ENCODE measurements at regions not wholly inside any gene's neighbourhood (a gene's known extent, or its start where the extent isn't known, plus 50 kb on each side); places are given as distances from the start of the nearest gene placed in this dataset.

- no peak for TF ChIP-seq CTCF (IDR thresholded peaks at IDR 0.05; ENCODE audit: poor library complexity)
- TF ChIP-seq EZH2 (IDR thresholded peaks at IDR 0.05; ENCODE audit: borderline replicate concordance), result no peak
- no peak for TF ChIP-seq EZH2phosphoT487 (IDR thresholded peaks at IDR 0.05; ENCODE audit: low read depth, severe bottlenecking, unreplicated experiment)
These were observed 76.6 kb upstream of the DLG1 start for GRCh38 chr3:197375001-197375441.

Measured in hepatocyte (in vitro differentiated cells).